Endothelial cell of umbilical vein (primary cell): ENCODE measurements at regions not wholly inside any gene's neighbourhood (a gene's known extent, or its start where the extent isn't known, plus 50 kb on each side); places are given as distances from the start of the nearest gene placed in this dataset.

Source experiments
- BruUV-seq: library from RNA; stranded (reverse); fragments of 400-500 nt; replicated peaks from 2 replicates; lab custom pipeline; 2021; lab: Mats Ljungman, UMichigan
- CTCF ChIA-PET: fragments of 300-600, 350-600 bp; sonication (Branson Sonifier 250); formaldehyde crosslinking; loops from one replicate; lab custom pipeline; 2021; ENCODE audit warnings: antibody characterized with exemption, inconsistent platforms; lab: Charles Lee
- POLR2A ChIA-PET: fragments of 300-600, 350-600 bp; sonication (Branson Sonifier 250); formaldehyde crosslinking; loops from one replicate; lab custom pipeline; 2021; ENCODE audit warnings: antibody characterized with exemption, inconsistent platforms; lab: Charles Lee
- DNase-seq: peaks from one replicate; pipeline ENCODE4 v3.0.0-alpha.2; 2011; ENCODE audit warnings: low read depth, low spot score
- FAIRE-seq: peaks from 2 replicates; lab custom pipeline; 2011; peaks lifted over from hg19 to GRCh38; lab: Jason Lieb, UNC
- H2AFZ ChIP-seq: 2 replicates; pipeline ENCODE4 v1.6.0; 2012; ENCODE audit warnings: low read depth, low read length, control low read depth, inconsistent platforms
- H3K27ac ChIP-seq: 2 replicates; pipeline ENCODE4 v1.5.1; 2011; ENCODE audit warnings: low read depth, mild to moderate bottlenecking, control low read depth, low read length, moderate library complexity; ENCODE audit not compliant: insufficient read depth
- H3K27me3 ChIP-seq, 2 experiments: 2 replicates each; pipeline versions ENCODE4 v1.6.0 to v1.6.1; 2011; ENCODE audit warnings: low read length in 2 of 2, mixed read lengths in 1 of 2; ENCODE audit not compliant: control insufficient read depth in 2 of 2, insufficient read depth in 2 of 2
- H3K36me3 ChIP-seq, 2 experiments: 2 replicates in 1 of 2; 3 replicates in 1 of 2; pipeline ENCODE4 v1.5.1; 2011; ENCODE audit warnings: low read length in 2 of 2, mild to moderate bottlenecking in 1 of 2, moderate library complexity in 1 of 2; ENCODE audit not compliant: control insufficient read depth in 2 of 2, insufficient read depth in 2 of 2; ENCODE audit errors: extremely low read depth in 1 of 2
- H3K4me1 ChIP-seq: 3 replicates; pipeline ENCODE4 v1.5.1; 2011; ENCODE audit warnings: mild to moderate bottlenecking, low read length; ENCODE audit not compliant: control insufficient read depth, insufficient read depth; ENCODE audit errors: extremely low read depth
- H3K4me2 ChIP-seq: 2 replicates; pipeline ENCODE4 v1.6.1; 2011; ENCODE audit warnings: low read length, control low read depth, mixed read lengths; ENCODE audit not compliant: insufficient read depth
- H3K4me3 ChIP-seq, 3 experiments: fragments of 200-600 bp in 1 of 3; sonication (generic), shearing (Covaris generic) in 1 of 3; replicated peaks in 1 of 3; 2 replicates each; pipeline ENCODE4 v1.5.1; 2011 to 2016; ENCODE audit warnings: control low read depth in 3 of 3, low read length in 3 of 3, mild to moderate bottlenecking in 2 of 3, inconsistent platforms in 1 of 3, low read depth in 1 of 3, moderate library complexity in 1 of 3; ENCODE audit not compliant: insufficient read depth in 1 of 3
- H3K79me2 ChIP-seq: 2 replicates; pipeline ENCODE4 v1.6.0; 2012; ENCODE audit warnings: low read length, inconsistent platforms; ENCODE audit not compliant: control insufficient read depth, insufficient read depth
- H3K9ac ChIP-seq: replicated peaks from 2 replicates; pipeline ENCODE3; 2011; ENCODE audit warnings: low read length, control low read depth; ENCODE audit not compliant: insufficient read depth; ENCODE audit errors: extremely low read depth
- H3K9me1 ChIP-seq: replicated peaks from 3 replicates; pipeline ENCODE4 v1.6.0; 2011; ENCODE audit warnings: mild to moderate bottlenecking, low read length; ENCODE audit not compliant: control insufficient read depth, insufficient read depth; ENCODE audit errors: extremely low read depth
- H3K9me3 ChIP-seq: replicated peaks from 2 replicates; pipeline ENCODE4 v1.5.1; 2012; ENCODE audit warnings: low read length, inconsistent platforms; ENCODE audit not compliant: control insufficient read depth, insufficient read depth
- H4K20me1 ChIP-seq: replicated peaks from 2 replicates; pipeline ENCODE3; 2011; ENCODE audit warnings: mild to moderate bottlenecking, low read length; ENCODE audit not compliant: control insufficient read depth, insufficient read depth; ENCODE audit errors: extremely low read depth
- CTCF ChIP-seq, 2 donors: IDR thresholded peaks; 1 replicate in 1 of 2; 2 replicates in 1 of 2; pipeline ENCODE4 v1.5.1; 2011; ENCODE audit warnings: low read length in 2 of 2, mild to moderate bottlenecking in 2 of 2, moderate library complexity in 2 of 2, control low read depth in 1 of 2, inconsistent platforms in 1 of 2, low read depth in 1 of 2; ENCODE audit not compliant: insufficient read depth in 1 of 2; ENCODE audit errors: extremely low read depth in 1 of 2
- EZH2 ChIP-seq: IDR thresholded peaks from 2 replicates; pipeline ENCODE4 v1.6.1; 2012; ENCODE audit warnings: borderline replicate concordance, low read depth, mild to moderate bottlenecking, moderate library complexity, low read length, inconsistent platforms; ENCODE audit not compliant: severe bottlenecking
- FOS ChIP-seq: IDR thresholded peaks from 2 replicates; pipeline ENCODE4 v1.6.1; 2011; ENCODE audit warnings: mild to moderate bottlenecking, low read length, moderate library complexity, borderline replicate concordance; ENCODE audit not compliant: insufficient read depth
- GATA2 ChIP-seq: IDR thresholded peaks from 2 replicates; pipeline ENCODE4 v1.7.0; 2011; ENCODE audit warnings: low read depth, mild to moderate bottlenecking, moderate library complexity, mixed read lengths, low read length; ENCODE audit not compliant: insufficient read length, insufficient read depth
- JUN ChIP-seq: IDR thresholded peaks from 2 replicates; pipeline ENCODE4 v1.6.1; 2011; ENCODE audit warnings: borderline replicate concordance, low read depth; ENCODE audit not compliant: insufficient read length, insufficient read depth
- MYC ChIP-seq: IDR thresholded peaks from one replicate; pipeline ENCODE4 v1.6.1; 2011; ENCODE audit warnings: mild to moderate bottlenecking, low read depth, low read length
- POLR2A ChIP-seq: IDR thresholded peaks from 2 replicates; pipeline ENCODE4 v1.6.1; 2012; ENCODE audit warnings: low read depth, mild to moderate bottlenecking, control low read depth, low read length
- POLR2AphosphoS5 ChIP-seq: IDR thresholded peaks from 2 replicates; pipeline ENCODE4 v1.6.1; 2012; ENCODE audit warnings: low read depth, mild to moderate bottlenecking, control low read depth, low read length, moderate library complexity; ENCODE audit not compliant: insufficient read depth
- dilution Hi-C: fragments of 300-500 bp; cut with MboI; formaldehyde crosslinking; loops from one replicate; pipeline ENCODE4 v1.15.0; 2019; ENCODE audit warnings: low sequenced_read_pairs; ENCODE audit not compliant: extremely low pct_ligation_motif_present
- intact Hi-C: fragments of 100-400 bp; cut with micrococcal nuclease; formaldehyde crosslinking; loops from one replicate; pipeline ENCODE4 v1.10.0; 2022
- TF ChIP-seq, protein P1 (sequence below): IDR thresholded peaks from 2 replicates; pipeline ENCODE4 v1.6.1; 2011; ENCODE audit not compliant: insufficient read depth, insufficient read length

DNA sequence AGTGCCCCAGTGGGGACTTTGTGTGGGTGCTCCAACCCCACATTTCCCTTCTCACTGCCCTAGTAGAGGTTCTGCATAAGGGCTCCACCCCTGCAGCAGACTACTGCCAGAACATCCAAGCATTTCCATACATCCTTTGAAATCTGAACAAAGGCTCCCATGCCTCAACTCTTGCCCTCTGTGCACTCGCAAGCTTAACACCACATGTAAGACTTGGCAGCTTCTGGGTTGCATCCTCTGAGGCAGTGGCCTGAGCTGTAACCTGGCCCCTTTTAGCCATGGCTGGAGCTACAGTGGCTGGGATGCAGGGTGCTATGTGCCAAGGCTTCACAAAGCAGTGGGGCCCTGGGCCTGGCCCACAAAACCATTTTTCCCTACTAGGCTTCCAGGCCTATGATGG, 128.9 kb downstream of the TYW3 start:
- Histone ChIP-seq H2AFZ (no peak overlapping the region), H3K36me3 (no peaks in the 10 kb centered on the region), H4K20me1 (no peaks in the 10 kb centered on the region), H3K4me1 (no peaks in the 10 kb centered on the region), H3K4me2 (no peak overlapping the region), H3K9ac (no peak overlapping the region), H3K79me2 (no peaks in the 10 kb centered on the region), H3K9me3 (no peaks in the 10 kb centered on the region), H3K9me1 (no peaks in the 10 kb centered on the region), H3K27ac (no peak overlapping the region), H3K27me3 (no peaks in the 10 kb centered on the region), H3K4me3 (no peak overlapping the region)
- dilution Hi-C loops (no loop called here), intact Hi-C loops (no loop called here)
- ChIA-PET CTCF (no interaction called here), POLR2A (no interaction called here)
- BruUV-seq: no TSS peak
- no peak for TF ChIP-seq CTCF (IDR thresholded peaks at IDR 0.05; ENCODE audit: extremely low read depth in 1 of 2, insufficient read depth in 1 of 2, low read depth in 1 of 2, low read length in 2 of 2)
- no peak for TF ChIP-seq GATA2
- TF ChIP-seq JUN: no peak
- TF ChIP-seq POLR2AphosphoS5: no peak
- no peak for TF ChIP-seq POLR2A
- TF ChIP-seq, protein P1, sequence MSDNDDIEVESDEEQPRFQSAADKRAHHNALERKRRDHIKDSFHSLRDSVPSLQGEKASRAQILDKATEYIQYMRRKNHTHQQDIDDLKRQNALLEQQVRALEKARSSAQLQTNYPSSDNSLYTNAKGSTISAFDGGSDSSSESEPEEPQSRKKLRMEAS: no peak
- no peak for TF ChIP-seq FOS
- no peak for TF ChIP-seq MYC
- TF ChIP-seq EZH2: no peak
- DNase-seq (no peak), FAIRE-seq (no peak)
